GM18498 (cell line): ENCODE measurements at regions not wholly inside any gene's neighbourhood (a gene's known extent, or its start where the extent isn't known, plus 50 kb on each side); places are given as distances from the start of the nearest gene placed in this dataset.

Experiments
- ATAC-seq: cut with Tn5 transposase; IDR thresholded peaks from one replicate; pipeline ENCODE4 v1.9.1; 2021; ENCODE audit warnings: mild to moderate bottlenecking, moderate library complexity; ENCODE audit not compliant: unreplicated experiment

GRCh38 chr20:17093782-17094181, 133.1 kb upstream of the PCSK2 start:
- no peak for ATAC-seq

DNA sequence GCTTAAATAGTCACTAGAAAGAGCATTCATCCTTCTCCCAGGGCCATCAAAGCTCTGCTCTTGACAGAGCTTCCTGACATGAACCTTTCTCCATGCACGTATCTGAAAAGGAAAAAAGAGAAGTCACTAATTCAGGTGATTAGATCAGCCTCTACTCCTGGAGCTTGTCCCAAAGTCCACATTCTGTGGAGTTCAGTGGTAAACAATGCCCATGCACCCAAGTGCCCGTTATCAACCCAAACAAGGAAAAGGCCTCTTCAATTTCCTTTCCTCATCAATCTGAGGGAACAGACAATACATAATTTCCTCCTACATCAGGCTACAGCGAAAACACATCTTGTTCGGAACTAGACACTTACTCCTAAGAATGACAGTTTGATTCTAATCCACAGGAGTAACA, 129.2 kb upstream of the PCSK2 start:
- no peak for ATAC-seq

- ATAC-seq, result no peak
Measured at GRCh38 chr20:17100506-17100905, 126.3 kb upstream of the PCSK2 start.

DNA sequence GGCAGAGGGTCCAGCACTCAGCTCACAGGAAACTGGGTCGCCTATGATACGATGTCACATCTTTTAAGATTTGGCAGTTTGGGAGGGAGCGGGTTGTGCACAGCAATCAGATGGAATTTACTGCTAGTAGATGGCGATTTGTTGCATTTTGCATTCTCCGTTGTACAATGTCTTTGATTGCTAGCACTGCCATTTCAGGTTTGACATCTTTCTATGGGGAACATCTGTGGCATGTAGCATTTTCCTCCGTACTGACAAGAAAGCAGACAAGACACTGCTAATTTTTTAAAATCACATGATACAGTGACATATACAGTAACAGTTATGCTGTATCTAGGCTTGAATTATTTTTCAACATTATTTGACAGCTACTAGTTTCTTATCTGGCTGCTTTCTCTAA, 119.7 kb upstream of the PCSK2 start:
- ATAC-seq, result no peak

DNA sequence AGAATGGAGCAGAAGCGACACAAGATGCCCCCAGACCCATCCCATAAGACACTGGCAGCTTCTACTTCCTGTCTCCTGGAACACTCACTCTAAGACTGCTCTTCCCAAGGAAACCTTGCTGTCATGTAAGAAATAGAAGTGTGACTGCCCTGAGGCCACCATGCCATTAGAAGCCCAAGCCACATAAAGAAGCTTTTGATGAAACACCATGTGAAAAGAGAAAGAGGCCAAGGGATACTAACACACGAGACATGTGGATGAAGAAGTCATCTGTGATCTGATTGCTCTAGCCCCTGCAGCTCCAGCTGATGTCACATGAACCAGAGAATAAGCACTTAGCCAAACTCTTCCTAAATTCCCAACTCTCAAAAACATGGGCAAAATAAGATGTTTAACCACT, 117.9 kb upstream of the PCSK2 start:
- no peak for ATAC-seq

DNA sequence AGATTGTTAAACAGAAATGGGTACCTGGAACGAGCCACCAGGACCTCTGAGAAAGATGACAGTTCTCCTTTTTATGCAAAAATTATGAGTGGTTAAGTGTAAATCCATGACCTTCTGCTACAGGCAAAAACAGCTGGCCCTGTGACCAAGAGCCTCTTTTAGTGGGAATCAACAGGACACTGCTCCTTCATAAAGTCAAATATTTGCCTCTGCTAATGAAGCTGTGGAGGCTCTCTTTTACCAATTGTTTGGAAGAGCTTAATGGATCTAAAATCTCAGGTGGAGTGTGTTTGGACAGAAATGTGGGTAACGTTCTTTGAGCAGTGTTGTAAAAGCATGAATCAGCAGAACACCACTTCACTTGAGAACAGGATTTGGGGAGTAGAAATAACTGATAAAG, 117.5 kb upstream of the PCSK2 start:
- ATAC-seq, result no peak

DNA sequence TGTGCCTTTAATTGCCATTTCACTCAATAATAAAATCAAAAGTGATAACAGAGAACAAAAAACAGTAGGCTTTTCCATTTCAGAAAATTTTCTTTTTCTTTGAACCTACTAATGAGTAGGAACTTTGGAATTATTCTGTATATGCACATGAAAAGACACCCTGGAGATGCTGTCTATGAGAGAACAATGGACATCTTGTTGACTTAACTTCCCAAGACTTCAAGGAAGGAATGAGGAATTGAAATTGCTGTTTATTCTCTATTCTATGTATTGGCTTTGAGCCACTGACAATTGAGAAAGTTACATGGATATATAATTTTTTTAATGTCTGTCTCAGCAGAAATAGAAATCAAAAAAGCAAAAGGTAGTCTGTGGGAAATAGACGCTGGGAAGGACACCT, 98.6 kb upstream of the PCSK2 start:
- ATAC-seq, result no peak

DNA sequence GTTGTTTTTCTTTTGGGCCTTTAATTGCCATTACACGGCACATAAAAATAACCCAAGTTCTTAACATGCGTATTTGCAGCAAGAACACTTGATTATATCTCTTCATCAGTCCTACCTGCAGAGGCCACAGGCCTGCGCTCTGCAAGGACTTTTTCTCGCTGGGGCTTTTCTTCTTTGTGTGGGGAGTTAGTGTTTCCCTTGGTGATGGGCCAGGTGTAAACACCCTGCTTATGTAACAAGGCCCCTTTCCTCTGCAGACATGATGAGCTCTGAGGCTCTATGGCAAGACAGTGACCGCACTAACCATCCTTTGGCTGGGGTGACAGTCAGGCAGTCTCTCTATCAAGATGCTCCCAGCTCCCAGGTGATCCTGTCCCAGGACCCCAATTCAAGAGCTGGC, 97.8 kb upstream of the PCSK2 start:
- no peak for ATAC-seq

- ATAC-seq, result no peak
Measured at GRCh38 chr20:17137692-17138091, 89.1 kb upstream of the PCSK2 start.

DNA sequence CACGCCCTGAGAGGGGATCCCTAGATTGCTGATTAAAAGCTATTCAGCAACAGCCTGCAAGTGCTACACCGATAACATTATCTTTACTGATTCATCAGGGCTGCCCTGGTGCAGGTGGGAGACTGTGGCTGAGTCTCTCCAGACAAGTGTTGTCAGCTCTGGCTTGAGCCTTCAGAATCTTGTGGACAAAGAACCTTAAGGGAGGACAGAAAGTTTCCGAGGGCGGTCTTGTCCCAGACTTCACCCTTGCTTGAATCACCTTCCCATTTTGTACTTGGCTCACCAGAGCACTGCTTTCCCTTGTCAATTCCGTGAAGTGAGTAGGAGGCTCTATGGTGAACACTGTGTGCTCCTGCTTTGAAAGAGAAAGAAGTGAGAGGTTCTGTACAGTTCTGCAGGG, 88.6 kb upstream of the PCSK2 start:
- no peak for ATAC-seq

DNA sequence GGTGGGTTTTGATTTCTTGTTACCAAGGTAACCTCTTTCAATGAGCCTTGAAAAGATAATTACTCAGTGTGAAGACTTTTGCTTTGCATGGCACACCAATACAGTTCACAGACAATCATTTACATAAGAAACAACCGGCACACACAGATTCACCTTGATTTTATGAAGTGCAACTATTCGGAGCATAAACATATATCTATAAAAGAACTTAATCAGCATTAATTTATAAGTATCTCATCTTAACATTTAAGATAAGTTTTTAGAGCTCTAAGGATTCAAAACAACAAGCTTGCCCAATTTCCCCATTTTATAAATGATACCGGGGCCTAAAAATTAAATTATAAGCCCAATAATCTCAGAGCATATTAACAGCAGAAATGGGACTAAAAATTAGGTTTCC, 85.9 kb upstream of the PCSK2 start:
- no peak for ATAC-seq

GRCh38 chr20:17141568-17141967, 85.3 kb upstream of the PCSK2 start:
- ATAC-seq, result no peak

DNA sequence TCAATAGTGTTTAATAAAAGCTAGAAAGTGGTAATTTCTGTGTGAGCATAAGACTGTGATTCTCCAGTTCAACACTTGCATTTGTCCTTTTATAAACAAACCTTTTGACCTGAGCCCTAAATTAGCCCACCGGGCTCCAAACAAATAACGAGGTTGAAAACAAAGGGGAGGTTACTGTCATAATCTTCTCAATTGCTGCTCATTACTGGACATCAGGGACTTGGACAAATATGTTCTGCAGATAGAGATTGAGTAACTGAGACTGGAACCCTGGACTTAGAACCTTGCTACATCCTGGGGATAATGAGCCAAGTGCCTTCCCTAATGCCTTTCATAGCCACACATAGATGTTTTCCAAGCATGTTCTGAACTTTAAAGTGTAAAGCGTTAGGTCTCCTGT, 84.2 kb upstream of the PCSK2 start:
- no peak for ATAC-seq

GRCh38 chr20:17150858-17151257, 76.0 kb upstream of the PCSK2 start:
- ATAC-seq, result no peak

GRCh38 chr20:17155401-17155800, 71.4 kb upstream of the PCSK2 start:
- no peak for ATAC-seq

GRCh38 chr20:17158701-17159100, 68.1 kb upstream of the PCSK2 start:
- no peak for ATAC-seq

DNA sequence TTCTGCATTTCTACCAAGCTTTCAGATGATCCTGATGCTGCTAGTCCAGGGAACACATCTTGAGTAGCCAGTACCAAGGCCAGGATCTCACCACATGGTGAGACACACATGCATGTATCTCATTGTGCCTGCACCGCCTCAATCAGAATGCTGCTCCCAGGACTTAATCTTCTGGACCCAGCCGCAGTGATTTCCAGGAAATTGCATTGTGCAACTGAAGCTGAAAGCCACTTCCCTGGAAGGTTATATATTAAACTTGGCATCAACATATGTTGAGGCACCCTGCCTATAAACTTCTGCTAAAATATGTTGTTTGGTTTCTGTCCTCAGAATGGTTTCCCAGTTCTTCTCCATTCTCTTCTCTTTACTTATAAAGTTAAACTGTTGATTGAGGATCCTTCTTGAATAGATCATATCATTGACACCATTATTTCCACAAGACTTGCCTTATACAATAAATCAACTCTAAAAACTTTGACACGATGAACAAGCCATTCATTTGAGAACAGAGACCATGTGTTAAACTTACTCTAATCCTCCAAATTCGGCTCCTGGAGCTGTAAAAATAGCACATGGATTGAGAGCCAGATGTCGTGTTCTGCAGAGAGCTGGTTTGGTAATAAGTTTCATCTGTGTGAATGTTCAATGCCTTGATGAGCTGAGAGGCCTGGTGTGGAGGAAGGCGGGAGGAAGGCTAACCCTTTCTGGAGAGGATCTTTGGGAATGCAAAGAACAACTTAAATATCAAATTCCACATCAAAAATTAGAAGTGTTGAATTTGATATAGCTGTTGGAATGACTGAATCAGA, 65.0 kb upstream of the PCSK2 start:
- no peak for ATAC-seq

- no peak for ATAC-seq
Measured at GRCh38 chr20:17168026-17168612, 58.7 kb upstream of the PCSK2 start.

DNA sequence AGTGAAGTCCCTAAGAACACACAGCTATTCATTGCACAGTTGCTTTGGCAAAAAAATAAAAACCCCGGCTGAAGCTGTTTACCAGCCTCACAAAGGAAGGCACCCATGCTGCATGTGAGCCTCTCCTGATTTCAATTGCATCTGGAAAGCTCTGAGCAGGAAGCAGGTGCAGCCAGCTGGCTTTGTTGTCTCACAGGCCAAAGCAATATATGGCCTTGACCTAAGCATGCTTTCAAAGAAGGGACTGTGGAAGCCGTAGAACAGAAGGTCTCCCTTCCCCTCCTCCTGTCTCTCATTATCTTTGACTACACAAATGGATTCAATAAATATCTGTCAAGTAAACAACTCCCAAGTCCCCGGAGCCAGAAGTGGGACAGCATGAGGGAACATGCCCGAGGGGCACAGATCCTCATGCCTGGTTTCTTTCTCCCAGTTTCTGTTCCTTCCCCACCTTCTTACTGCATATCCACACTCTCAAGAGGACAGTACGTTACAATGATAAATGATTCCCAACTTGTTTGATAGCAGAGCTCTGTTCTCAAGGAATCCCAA, 57.2 kb upstream of the PCSK2 start:
- no peak for ATAC-seq

DNA sequence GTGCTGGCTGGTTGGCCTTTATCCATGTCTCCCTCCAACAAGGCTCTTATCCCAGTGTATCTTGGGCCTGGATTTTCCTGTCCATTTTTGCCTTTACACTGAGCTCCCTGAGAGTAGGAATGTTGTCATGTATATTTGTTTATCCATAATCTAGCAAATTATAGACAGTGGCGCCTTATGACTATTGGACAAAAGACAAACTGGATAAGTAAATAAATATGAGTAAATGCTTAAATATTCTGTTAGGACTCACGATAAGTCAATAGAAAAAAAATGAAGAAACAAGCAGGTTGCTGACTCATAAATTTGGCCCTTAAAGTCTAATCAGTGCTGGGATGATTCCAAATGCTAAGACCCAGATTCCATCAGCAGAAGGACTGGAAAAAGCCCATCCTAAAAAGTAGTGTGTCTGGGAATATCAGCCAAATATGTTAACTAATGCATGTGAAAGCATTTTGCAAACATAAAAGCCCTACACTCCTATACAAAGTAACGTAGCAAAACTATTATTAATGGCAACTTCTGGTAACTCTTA, 55.0 kb upstream of the PCSK2 start:
- no peak for ATAC-seq

- ATAC-seq, result no peak
Measured at GRCh38 chr20:17172836-17173516, 53.9 kb upstream of the PCSK2 start.
